Islet precursor cell (in vitro differentiated cells): ENCODE measurements at regions not wholly inside any gene's neighbourhood (a gene's known extent, or its start where the extent isn't known, plus 50 kb on each side); places are given as distances from the start of the nearest gene placed in this dataset.

Source experiments
- DNase-seq: peaks from one replicate; pipeline ENCODE4 v3.0.0-alpha.2; 2018

GRCh38 chr16:73287859-73288405 lies 240.0 kb upstream of the ZFHX3 start:
- no peak for DNase-seq

- DNase-seq = no peak
These were observed 238.7 kb upstream of the ZFHX3 start for GRCh38 chr16:73286346-73287267.

- DNase-seq = no peak
These were observed 237.7 kb upstream of the ZFHX3 start for GRCh38 chr16:73285436-73286201.

GRCh38 chr16:73280388-73280787 lies 232.5 kb upstream of the ZFHX3 start:
- DNase-seq = no peak

- DNase-seq = no peak
These were observed 231.5 kb upstream of the ZFHX3 start for GRCh38 chr16:73279451-73279850.

GRCh38 chr16:73277071-73277470 lies 229.1 kb upstream of the ZFHX3 start:
- no peak for DNase-seq

- DNase-seq = no peak
These were observed 227.5 kb upstream of the ZFHX3 start for GRCh38 chr16:73275448-73275847.

GRCh38 chr16:73275024-73275423 lies 227.1 kb upstream of the ZFHX3 start:
- DNase-seq = no peak

GRCh38 chr16:73274140-73274539 lies 226.2 kb upstream of the ZFHX3 start:
- DNase-seq = no peak

GRCh38 chr16:73268366-73268993 lies 220.6 kb upstream of the ZFHX3 start:
- no peak for DNase-seq

- no peak for DNase-seq
These were observed 218.0 kb upstream of the ZFHX3 start for GRCh38 chr16:73265935-73266334.

- DNase-seq = no peak
These were observed 217.4 kb upstream of the ZFHX3 start for GRCh38 chr16:73265124-73265837.

GRCh38 chr16:73262931-73263330 lies 215.0 kb upstream of the ZFHX3 start:
- DNase-seq = no peak

GRCh38 chr16:73255031-73255430 lies 207.1 kb upstream of the ZFHX3 start:
- no peak for DNase-seq

- peak; percentile 77 for DNase-seq
These were observed 206.1 kb upstream of the ZFHX3 start for GRCh38 chr16:73253922-73254480.

GRCh38 chr16:73252446-73252845 lies 204.5 kb upstream of the ZFHX3 start:
- no peak for DNase-seq

GRCh38 chr16:73251608-73252007 lies 203.7 kb upstream of the ZFHX3 start:
- DNase-seq = no peak

GRCh38 chr16:73248316-73248715 lies 200.4 kb upstream of the ZFHX3 start:
- no peak for DNase-seq

- DNase-seq = no peak
These were observed 193.0 kb upstream of the ZFHX3 start for GRCh38 chr16:73240920-73241319.

- DNase-seq = no peak
These were observed 189.7 kb upstream of the ZFHX3 start for GRCh38 chr16:73237601-73238000.

- no peak for DNase-seq
These were observed 186.6 kb upstream of the ZFHX3 start for GRCh38 chr16:73234496-73234895.

GRCh38 chr16:73233846-73234424 lies 186.0 kb upstream of the ZFHX3 start:
- no peak for DNase-seq
